ENCODE measurements at regions not wholly inside any gene's neighbourhood (a gene's known extent, or its start where the extent isn't known, plus 50 kb on each side); places are given as distances from the start of the nearest gene placed in this dataset.

- no peak overlapping the region for H3K56ac ChIP-seq (ENCODE audit: low read length)
- H3K18ac ChIP-seq (ENCODE audit: low read length), result no peak overlapping the region
- H3K4me3 ChIP-seq (ENCODE audit: low read length), result no peak overlapping the region
- no peaks in the 10 kb centered on the region for H3K79me1 ChIP-seq (ENCODE audit: low read length)
- H2AK5ac ChIP-seq (ENCODE audit: low read length), result no peak overlapping the region
- peak; percentile 82 for DNase-seq
- H2BK5ac ChIP-seq (ENCODE audit: low read length), result no peak overlapping the region
- H4K5ac ChIP-seq (ENCODE audit: low read length), result no peak overlapping the region
- H4K8ac ChIP-seq (ENCODE audit: low read depth, low read length), result no peak overlapping the region
- no peaks in the 10 kb centered on the region for H3K36me3 ChIP-seq (ENCODE audit: control insufficient read depth, insufficient read depth, low read length)
- no peak overlapping the region for H2BK120ac ChIP-seq (ENCODE audit: low read depth, low read length)
- H3K27ac ChIP-seq (ENCODE audit: low read depth, low read length), result no peak overlapping the region
- no CpG with 5 or more reads among the region's 5 CpGs for WGBS (ENCODE audit: extremely low coverage, insufficient coverage, low lambda C conversion rate)
- H3K4ac ChIP-seq (ENCODE audit: low read depth, low read length), result no peak overlapping the region
- H3K23ac ChIP-seq (ENCODE audit: low read length), result no peak overlapping the region
- no peaks in the 10 kb centered on the region for H3K27me3 ChIP-seq (ENCODE audit: insufficient read depth, low read length, poor library complexity)
- H2BK15ac ChIP-seq (replicated peaks; ENCODE audit: low read depth), result no peak overlapping the region
- no peaks in the 10 kb centered on the region for H3K4me1 ChIP-seq (ENCODE audit: control insufficient read depth, low read depth, low read length)
- H3K4me2 ChIP-seq (ENCODE audit: low read length), result no peak overlapping the region
- no peaks in the 10 kb centered on the region for H3K79me2 ChIP-seq (ENCODE audit: control insufficient read depth, insufficient read depth, low read length)
- no peak overlapping the region for H3K9ac ChIP-seq (ENCODE audit: low read length)
Measured at GRCh38 chr2:220703279-220703678, 868.8 kb downstream of the EPHA4 start.

GRCh38 chr2:220704081-220704480 lies 868.0 kb downstream of the EPHA4 start:
- no peak overlapping the region for H3K4ac ChIP-seq (ENCODE audit: low read depth, low read length)
- H3K27me3 ChIP-seq (ENCODE audit: insufficient read depth, low read length, poor library complexity), result no peaks in the 10 kb centered on the region
- H3K4me1 ChIP-seq (ENCODE audit: control insufficient read depth, low read depth, low read length), result no peaks in the 10 kb centered on the region
- DNase-seq, result no peak
- H4K8ac ChIP-seq (ENCODE audit: low read depth, low read length), result no peak overlapping the region
- H2BK15ac ChIP-seq (replicated peaks; ENCODE audit: low read depth), result no peak overlapping the region
- H2AK5ac ChIP-seq (ENCODE audit: low read length), result no peak overlapping the region
- no peak overlapping the region for H3K4me3 ChIP-seq (ENCODE audit: low read length)
- no peak overlapping the region for H3K56ac ChIP-seq (ENCODE audit: low read length)
- no peak overlapping the region for H3K18ac ChIP-seq (ENCODE audit: low read length)
- no peaks in the 10 kb centered on the region for H3K79me2 ChIP-seq (ENCODE audit: control insufficient read depth, insufficient read depth, low read length)
- H3K36me3 ChIP-seq (ENCODE audit: control insufficient read depth, insufficient read depth, low read length), result no peaks in the 10 kb centered on the region
- H3K23ac ChIP-seq (ENCODE audit: low read length), result no peak overlapping the region
- no peak overlapping the region for H3K27ac ChIP-seq (ENCODE audit: low read depth, low read length)
- no peak overlapping the region for H4K5ac ChIP-seq (ENCODE audit: low read length)
- H3K9ac ChIP-seq (ENCODE audit: low read length), result no peak overlapping the region
- H2BK5ac ChIP-seq (ENCODE audit: low read length), result no peak overlapping the region
- H3K4me2 ChIP-seq (ENCODE audit: low read length), result no peak overlapping the region
- no peaks in the 10 kb centered on the region for H3K79me1 ChIP-seq (ENCODE audit: low read length)
- H2BK120ac ChIP-seq (ENCODE audit: low read depth, low read length), result no peak overlapping the region
- WGBS (ENCODE audit: extremely low coverage, insufficient coverage, low lambda C conversion rate), result no CpG with 5 or more reads among the region's 4 CpGs

GRCh38 chr2:220704810-220705209 lies 867.3 kb downstream of the EPHA4 start:
- no peak overlapping the region for H2BK120ac ChIP-seq (ENCODE audit: low read depth, low read length)
- no peak for DNase-seq
- H3K79me2 ChIP-seq (ENCODE audit: control insufficient read depth, insufficient read depth, low read length), result no peaks in the 10 kb centered on the region
- no peaks in the 10 kb centered on the region for H3K36me3 ChIP-seq (ENCODE audit: control insufficient read depth, insufficient read depth, low read length)
- H3K56ac ChIP-seq (ENCODE audit: low read length), result no peak overlapping the region
- H3K4ac ChIP-seq (ENCODE audit: low read depth, low read length), result no peak overlapping the region
- H4K8ac ChIP-seq (ENCODE audit: low read depth, low read length), result no peak overlapping the region
- no peak overlapping the region for H3K27ac ChIP-seq (ENCODE audit: low read depth, low read length)
- H3K23ac ChIP-seq (ENCODE audit: low read length), result no peak overlapping the region
- H3K4me2 ChIP-seq (ENCODE audit: low read length), result no peak overlapping the region
- no peak overlapping the region for H3K18ac ChIP-seq (ENCODE audit: low read length)
- H2AK5ac ChIP-seq (ENCODE audit: low read length), result no peak overlapping the region
- no peak overlapping the region for H4K5ac ChIP-seq (ENCODE audit: low read length)
- H2BK5ac ChIP-seq (ENCODE audit: low read length), result no peak overlapping the region
- no peak overlapping the region for H3K9ac ChIP-seq (ENCODE audit: low read length)
- no peak overlapping the region for H3K4me3 ChIP-seq (ENCODE audit: low read length)
- H3K27me3 ChIP-seq (ENCODE audit: insufficient read depth, low read length, poor library complexity), result no peaks in the 10 kb centered on the region
- H3K79me1 ChIP-seq (ENCODE audit: low read length), result no peaks in the 10 kb centered on the region
- no peak overlapping the region for H2BK15ac ChIP-seq (replicated peaks; ENCODE audit: low read depth)
- no peaks in the 10 kb centered on the region for H3K4me1 ChIP-seq (ENCODE audit: control insufficient read depth, low read depth, low read length)
- WGBS (ENCODE audit: extremely low coverage, insufficient coverage, low lambda C conversion rate), result no CpG with 5 or more reads among the region's 5 CpGs

GRCh38 chr2:220705678-220706077 lies 866.4 kb downstream of the EPHA4 start:
- H4K8ac ChIP-seq (ENCODE audit: low read depth, low read length), result no peak overlapping the region
- H2BK5ac ChIP-seq (ENCODE audit: low read length), result no peak overlapping the region
- DNase-seq, result no peak
- H3K4me2 ChIP-seq (ENCODE audit: low read length), result no peak overlapping the region
- WGBS (ENCODE audit: extremely low coverage, insufficient coverage, low lambda C conversion rate), result no CpG with 5 or more reads among the region's 4 CpGs
- no peak overlapping the region for H3K27ac ChIP-seq (ENCODE audit: low read depth, low read length)
- no peak overlapping the region for H3K56ac ChIP-seq (ENCODE audit: low read length)
- no peaks in the 10 kb centered on the region for H3K36me3 ChIP-seq (ENCODE audit: control insufficient read depth, insufficient read depth, low read length)
- H3K23ac ChIP-seq (ENCODE audit: low read length), result no peak overlapping the region
- no peaks in the 10 kb centered on the region for H3K79me1 ChIP-seq (ENCODE audit: low read length)
- H3K79me2 ChIP-seq (ENCODE audit: control insufficient read depth, insufficient read depth, low read length), result no peaks in the 10 kb centered on the region
- no peak overlapping the region for H3K9ac ChIP-seq (ENCODE audit: low read length)
- no peaks in the 10 kb centered on the region for H3K4me1 ChIP-seq (ENCODE audit: control insufficient read depth, low read depth, low read length)
- no peaks in the 10 kb centered on the region for H3K27me3 ChIP-seq (ENCODE audit: insufficient read depth, low read length, poor library complexity)
- no peak overlapping the region for H2BK15ac ChIP-seq (replicated peaks; ENCODE audit: low read depth)
- no peak overlapping the region for H3K4me3 ChIP-seq (ENCODE audit: low read length)
- no peak overlapping the region for H2AK5ac ChIP-seq (ENCODE audit: low read length)
- H4K5ac ChIP-seq (ENCODE audit: low read length), result no peak overlapping the region
- H3K18ac ChIP-seq (ENCODE audit: low read length), result no peak overlapping the region
- no peak overlapping the region for H2BK120ac ChIP-seq (ENCODE audit: low read depth, low read length)
- H3K4ac ChIP-seq (ENCODE audit: low read depth, low read length), result no peak overlapping the region

- no peaks in the 10 kb centered on the region for H3K79me2 ChIP-seq (ENCODE audit: control insufficient read depth, insufficient read depth, low read length)
- no peak overlapping the region for H2BK120ac ChIP-seq (ENCODE audit: low read depth, low read length)
- H3K9ac ChIP-seq (ENCODE audit: low read length), result no peak overlapping the region
- H3K27ac ChIP-seq (ENCODE audit: low read depth, low read length), result no peak overlapping the region
- no peak overlapping the region for H3K4me3 ChIP-seq (ENCODE audit: low read length)
- no peaks in the 10 kb centered on the region for H3K79me1 ChIP-seq (ENCODE audit: low read length)
- H2BK15ac ChIP-seq (replicated peaks; ENCODE audit: low read depth), result no peak overlapping the region
- no CpG with 5 or more reads among the region's 3 CpGs for WGBS (ENCODE audit: extremely low coverage, insufficient coverage, low lambda C conversion rate)
- no peak overlapping the region for H4K5ac ChIP-seq (ENCODE audit: low read length)
- H3K23ac ChIP-seq (ENCODE audit: low read length), result no peak overlapping the region
- no peaks in the 10 kb centered on the region for H3K36me3 ChIP-seq (ENCODE audit: control insufficient read depth, insufficient read depth, low read length)
- H4K8ac ChIP-seq (ENCODE audit: low read depth, low read length), result no peak overlapping the region
- no peaks in the 10 kb centered on the region for H3K27me3 ChIP-seq (ENCODE audit: insufficient read depth, low read length, poor library complexity)
- no peak overlapping the region for H3K56ac ChIP-seq (ENCODE audit: low read length)
- DNase-seq, result no peak
- H3K18ac ChIP-seq (ENCODE audit: low read length), result no peak overlapping the region
- no peak overlapping the region for H2AK5ac ChIP-seq (ENCODE audit: low read length)
- no peak overlapping the region for H2BK5ac ChIP-seq (ENCODE audit: low read length)
- H3K4me2 ChIP-seq (ENCODE audit: low read length), result no peak overlapping the region
- H3K4me1 ChIP-seq (ENCODE audit: control insufficient read depth, low read depth, low read length), result no peaks in the 10 kb centered on the region
- no peak overlapping the region for H3K4ac ChIP-seq (ENCODE audit: low read depth, low read length)
Measured at GRCh38 chr2:220707261-220707660, 864.8 kb downstream of the EPHA4 start.

GRCh38 chr2:220708366-220708765 lies 863.7 kb downstream of the EPHA4 start:
- H2BK5ac ChIP-seq (ENCODE audit: low read length), result no peak overlapping the region
- no peaks in the 10 kb centered on the region for H3K79me1 ChIP-seq (ENCODE audit: low read length)
- no peak overlapping the region for H3K23ac ChIP-seq (ENCODE audit: low read length)

More at GRCh38 chr2:220708366-220708765, 863.7 kb downstream of the EPHA4 start:
- H3K79me2 ChIP-seq (ENCODE audit: control insufficient read depth, insufficient read depth, low read length), result no peaks in the 10 kb centered on the region
- no CpG with 5 or more reads among the region's 3 CpGs for WGBS (ENCODE audit: extremely low coverage, insufficient coverage, low lambda C conversion rate)
- no peak overlapping the region for H4K8ac ChIP-seq (ENCODE audit: low read depth, low read length)
- H4K5ac ChIP-seq (ENCODE audit: low read length), result no peak overlapping the region
- H2BK120ac ChIP-seq (ENCODE audit: low read depth, low read length), result no peak overlapping the region
- no peaks in the 10 kb centered on the region for H3K27me3 ChIP-seq (ENCODE audit: insufficient read depth, low read length, poor library complexity)
- H3K4me2 ChIP-seq (ENCODE audit: low read length), result no peak overlapping the region
- no peak overlapping the region for H2BK15ac ChIP-seq (replicated peaks; ENCODE audit: low read depth)
- H3K4me3 ChIP-seq (ENCODE audit: low read length), result no peak overlapping the region
- no peak overlapping the region for H2AK5ac ChIP-seq (ENCODE audit: low read length)
- H3K9ac ChIP-seq (ENCODE audit: low read length), result no peak overlapping the region
- H3K4me1 ChIP-seq (ENCODE audit: control insufficient read depth, low read depth, low read length), result no peaks in the 10 kb centered on the region
- H3K27ac ChIP-seq (ENCODE audit: low read depth, low read length), result no peak overlapping the region
- no peaks in the 10 kb centered on the region for H3K36me3 ChIP-seq (ENCODE audit: control insufficient read depth, insufficient read depth, low read length)
- DNase-seq, result no peak
- no peak overlapping the region for H3K4ac ChIP-seq (ENCODE audit: low read depth, low read length)
- H3K18ac ChIP-seq (ENCODE audit: low read length), result no peak overlapping the region
- no peak overlapping the region for H3K56ac ChIP-seq (ENCODE audit: low read length)

Measured in mesendoderm (in vitro differentiated cells).